Breast epithelium (tissue), 3 donors: ENCODE measurements at regions not wholly inside any gene's neighbourhood (a gene's known extent, or its start where the extent isn't known, plus 50 kb on each side); places are given as distances from the start of the nearest gene placed in this dataset.

Experiments used
- CTCF ChIP-seq, 3 donors: fragments of 450-650 bp; IDR thresholded peaks; one replicate each; pipeline ENCODE4 v1.5.1; 2016 to 2017; ENCODE audit warnings: antibody characterized with exemption in 3 of 3, mild to moderate bottlenecking in 3 of 3, moderate library complexity in 3 of 3
- POLR2A ChIP-seq: fragments of 450-650 bp; IDR thresholded peaks from one replicate; pipeline ENCODE4 v1.6.1; 2016; ENCODE audit warnings: antibody characterized with exemption, mild to moderate bottlenecking, moderate library complexity
- POLR2AphosphoS5 ChIP-seq, 3 donors: sonication (generic); formaldehyde crosslinking; IDR thresholded peaks; one replicate each; pipeline ENCODE4 v1.6.1; 2017; ENCODE audit warnings: antibody characterized with exemption in 3 of 3

- no peak for TF ChIP-seq CTCF (IDR thresholded peaks at IDR 0.05)
- TF ChIP-seq POLR2A: no peak
- no peak for TF ChIP-seq POLR2AphosphoS5 (IDR thresholded peaks at IDR 0.05)
Observed at GRCh38 chr6:137350857-137351256, 131.7 kb upstream of the IFNGR1 start.
